ENCODE measurements at regions not wholly inside any gene's neighbourhood (a gene's known extent, or its start where the extent isn't known, plus 50 kb on each side); places are given as distances from the start of the nearest gene placed in this dataset.

- H3K27ac ChIP-seq, result no peak overlapping the region
- TF ChIP-seq CTCF (IDR thresholded peaks at IDR 0.05) (no peak), ZFX (IDR thresholded peaks at IDR 0.05; ENCODE audit: borderline replicate concordance) (no peak)
Measured at GRCh38 chr2:220046507-220046906, 419.1 kb downstream of the SLC4A3 start.

GRCh38 chr2:220051716-220052115 lies 424.3 kb downstream of the SLC4A3 start:
- no peak overlapping the region for H3K27ac ChIP-seq
- no peak for TF ChIP-seq CTCF (IDR thresholded peaks at IDR 0.05)
- TF ChIP-seq ZFX (IDR thresholded peaks at IDR 0.05; ENCODE audit: borderline replicate concordance), result no peak

GRCh38 chr2:220053919-220054318 lies 426.5 kb downstream of the SLC4A3 start:
- H3K27ac ChIP-seq, result no peak overlapping the region
- no peak for TF ChIP-seq ZFX (IDR thresholded peaks at IDR 0.05; ENCODE audit: borderline replicate concordance)
- peak; percentile 48 for TF ChIP-seq CTCF (IDR thresholded peaks at IDR 0.05)

GRCh38 chr2:220057391-220057790 lies 430.0 kb downstream of the SLC4A3 start:
- TF ChIP-seq ZFX (IDR thresholded peaks at IDR 0.05; ENCODE audit: borderline replicate concordance) (no peak), CTCF (IDR thresholded peaks at IDR 0.05) (no peak)
- no peak overlapping the region for H3K27ac ChIP-seq

GRCh38 chr2:220057916-220058315 lies 430.5 kb downstream of the SLC4A3 start:
- no peak overlapping the region for H3K27ac ChIP-seq
- TF ChIP-seq CTCF (IDR thresholded peaks at IDR 0.05), result no peak
- no peak for TF ChIP-seq ZFX (IDR thresholded peaks at IDR 0.05; ENCODE audit: borderline replicate concordance)

GRCh38 chr2:220064111-220065030 lies 436.9 kb downstream of the SLC4A3 start:
- no peak overlapping the region for H3K27ac ChIP-seq
- TF ChIP-seq ZFX (IDR thresholded peaks at IDR 0.05; ENCODE audit: borderline replicate concordance) (no peak), CTCF (IDR thresholded peaks at IDR 0.05) (no peak)

GRCh38 chr2:220065581-220065980 lies 438.2 kb downstream of the SLC4A3 start:
- H3K27ac ChIP-seq, result no peak overlapping the region
- TF ChIP-seq ZFX (IDR thresholded peaks at IDR 0.05; ENCODE audit: borderline replicate concordance) (no peak), CTCF (IDR thresholded peaks at IDR 0.05) (no peak)

All from 22Rv1 (cell line).